ENCODE measurements at regions not wholly inside any gene's neighbourhood (a gene's known extent, or its start where the extent isn't known, plus 50 kb on each side); places are given as distances from the start of the nearest gene placed in this dataset.

DNA sequence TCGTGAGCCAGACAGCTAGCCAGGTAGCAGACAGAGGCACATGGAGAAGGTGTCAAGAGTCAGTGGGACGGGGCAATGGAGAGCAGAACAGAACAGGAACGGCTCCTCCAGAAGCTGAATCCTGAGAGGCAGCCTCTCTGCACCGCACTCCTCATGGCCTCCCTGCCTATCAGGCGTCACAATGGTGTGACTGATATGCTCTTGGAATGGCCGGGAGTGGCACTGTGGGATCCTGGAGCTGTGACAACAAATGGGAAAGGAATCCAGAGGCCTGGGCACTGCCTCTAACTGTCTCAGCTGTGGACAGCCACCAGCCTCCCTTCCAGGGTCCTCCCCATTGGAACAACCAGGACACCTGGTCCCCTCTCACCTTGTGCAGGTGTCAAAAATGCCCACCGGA lies 89.1 kb upstream of the ID2 start:
- no peak overlapping the region for H3K4me3 ChIP-seq (ENCODE audit: low read length)
- no peaks in the 10 kb centered on the region for H3K36me3 ChIP-seq (replicated peaks; ENCODE audit: insufficient read depth, low read length)
- no peaks in the 10 kb centered on the region for H3K4me1 ChIP-seq (ENCODE audit: low read length)
- no peak overlapping the region for H2AFZ ChIP-seq (ENCODE audit: low read length)
- no peak for DNase-seq
- no peak overlapping the region for H3K4me2 ChIP-seq (ENCODE audit: low read depth, low read length)
- no peaks in the 10 kb centered on the region for H3K79me2 ChIP-seq (ENCODE audit: low read length)
- no peak overlapping the region for H3K27ac ChIP-seq (ENCODE audit: low read length)
- no peaks in the 10 kb centered on the region for H3F3A ChIP-seq (ENCODE audit: insufficient read depth, low read length)
- H3K9ac ChIP-seq (ENCODE audit: low read length) = no peak overlapping the region
- no peaks in the 10 kb centered on the region for H3K9me3 ChIP-seq (replicated peaks; ENCODE audit: insufficient read depth, low read length)
- no peak for TF ChIP-seq EZH2phosphoT487 (IDR thresholded peaks at IDR 0.05; ENCODE audit: low read length)
- TF ChIP-seq, protein P1, sequence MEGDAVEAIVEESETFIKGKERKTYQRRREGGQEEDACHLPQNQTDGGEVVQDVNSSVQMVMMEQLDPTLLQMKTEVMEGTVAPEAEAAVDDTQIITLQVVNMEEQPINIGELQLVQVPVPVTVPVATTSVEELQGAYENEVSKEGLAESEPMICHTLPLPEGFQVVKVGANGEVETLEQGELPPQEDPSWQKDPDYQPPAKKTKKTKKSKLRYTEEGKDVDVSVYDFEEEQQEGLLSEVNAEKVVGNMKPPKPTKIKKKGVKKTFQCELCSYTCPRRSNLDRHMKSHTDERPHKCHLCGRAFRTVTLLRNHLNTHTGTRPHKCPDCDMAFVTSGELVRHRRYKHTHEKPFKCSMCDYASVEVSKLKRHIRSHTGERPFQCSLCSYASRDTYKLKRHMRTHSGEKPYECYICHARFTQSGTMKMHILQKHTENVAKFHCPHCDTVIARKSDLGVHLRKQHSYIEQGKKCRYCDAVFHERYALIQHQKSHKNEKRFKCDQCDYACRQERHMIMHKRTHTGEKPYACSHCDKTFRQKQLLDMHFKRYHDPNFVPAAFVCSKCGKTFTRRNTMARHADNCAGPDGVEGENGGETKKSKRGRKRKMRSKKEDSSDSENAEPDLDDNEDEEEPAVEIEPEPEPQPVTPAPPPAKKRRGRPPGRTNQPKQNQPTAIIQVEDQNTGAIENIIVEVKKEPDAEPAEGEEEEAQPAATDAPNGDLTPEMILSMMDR (IDR thresholded peaks at IDR 0.05; ENCODE audit: low read length) = no peak
- TF ChIP-seq EZH2 (optimal IDR thresholded peaks at IDR 0.05; ENCODE audit: low read depth, low read length) = no peak
- H3K27me3 ChIP-seq (replicated peaks; ENCODE audit: insufficient read depth, low read length) = no peaks in the 10 kb centered on the region
- H4K20me1 ChIP-seq (ENCODE audit: insufficient read depth, low read length) = no peaks in the 10 kb centered on the region
- no peaks in the 10 kb centered on the region for H3K9me2 ChIP-seq (replicated peaks; ENCODE audit: insufficient read depth, low read length)

DNA sequence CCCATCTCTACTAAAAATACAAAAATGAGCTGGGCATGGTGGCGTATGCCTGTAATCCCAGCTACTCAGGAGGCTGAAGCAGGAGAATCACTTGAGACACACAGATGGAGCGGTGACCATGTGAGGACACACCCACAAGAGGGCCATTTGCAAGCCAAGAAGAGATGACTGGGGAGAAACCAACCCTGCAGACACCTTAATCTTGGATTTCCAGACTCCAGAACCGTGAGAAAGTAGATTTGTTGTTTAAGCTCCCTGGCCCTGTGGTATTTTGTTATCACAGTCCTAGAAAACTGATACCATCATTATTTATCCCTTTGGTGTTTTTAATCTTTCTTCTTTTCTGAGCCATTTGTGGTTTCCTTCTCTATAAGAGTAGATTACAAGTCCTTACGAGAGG lies 88.6 kb upstream of the ID2 start:
- Histone ChIP-seq H3K9me3 (replicated peaks; ENCODE audit: insufficient read depth, low read length) (no peaks in the 10 kb centered on the region), H3K9ac (ENCODE audit: low read length) (no peak overlapping the region), H3K27ac (ENCODE audit: low read length) (no peak overlapping the region), H3K4me2 (ENCODE audit: low read depth, low read length) (no peak overlapping the region), H3K9me2 (replicated peaks; ENCODE audit: insufficient read depth, low read length) (no peaks in the 10 kb centered on the region), H2AFZ (ENCODE audit: low read length) (no peak overlapping the region), H3K4me3 (ENCODE audit: low read length) (no peak overlapping the region), H3K27me3 (replicated peaks; ENCODE audit: insufficient read depth, low read length) (no peaks in the 10 kb centered on the region), H3K79me2 (ENCODE audit: low read length) (no peaks in the 10 kb centered on the region), H4K20me1 (ENCODE audit: insufficient read depth, low read length) (no peaks in the 10 kb centered on the region), H3K4me1 (ENCODE audit: low read length) (no peaks in the 10 kb centered on the region), H3K36me3 (replicated peaks; ENCODE audit: insufficient read depth, low read length) (no peaks in the 10 kb centered on the region), H3F3A (ENCODE audit: insufficient read depth, low read length) (no peaks in the 10 kb centered on the region)
- no peak for DNase-seq
- TF ChIP-seq, protein P1 (IDR thresholded peaks at IDR 0.05; ENCODE audit: low read length) = no peak
- TF ChIP-seq EZH2 (optimal IDR thresholded peaks at IDR 0.05; ENCODE audit: low read depth, low read length) (no peak), EZH2phosphoT487 (IDR thresholded peaks at IDR 0.05; ENCODE audit: low read length) (no peak)

DNA sequence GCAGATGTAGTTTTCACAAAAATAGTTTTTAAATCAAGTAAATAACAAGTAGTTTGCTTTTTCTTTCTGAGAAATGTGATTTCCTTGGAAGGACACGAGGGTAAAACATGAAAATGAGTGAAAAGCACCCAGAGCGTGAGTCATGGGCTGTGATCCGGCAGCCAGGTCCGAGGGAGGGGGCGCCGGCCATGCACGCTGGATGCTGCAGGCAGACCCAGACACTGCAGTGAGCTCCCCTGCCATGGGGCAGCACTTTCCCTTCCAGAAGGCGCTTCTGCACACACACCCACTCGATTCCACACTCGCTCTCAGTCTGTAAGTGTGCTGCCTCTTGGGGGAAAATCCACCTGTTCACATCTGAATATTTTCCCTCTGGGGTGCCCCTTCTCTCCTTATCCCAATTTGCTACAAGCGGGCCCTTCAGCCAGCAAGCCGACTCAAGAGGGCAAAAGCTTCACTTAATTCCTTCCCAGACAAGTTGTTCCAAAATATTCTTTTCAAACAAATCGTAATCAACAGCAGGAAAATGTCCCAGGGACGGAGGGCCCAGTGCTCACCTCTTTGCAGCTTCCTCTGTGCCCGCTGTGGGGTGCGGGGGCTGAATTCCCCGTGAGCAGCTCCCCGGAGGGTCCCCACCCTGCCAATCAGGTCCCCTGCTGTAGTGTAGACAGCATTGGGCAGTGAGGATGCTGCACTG lies 87.0 kb upstream of the ID2 start:
- H3K4me1 ChIP-seq (ENCODE audit: low read length) = no peaks in the 10 kb centered on the region
- no peaks in the 10 kb centered on the region for H3K27me3 ChIP-seq (replicated peaks; ENCODE audit: insufficient read depth, low read length)
- DNase-seq = no peak
- no peaks in the 10 kb centered on the region for H3K9me3 ChIP-seq (replicated peaks; ENCODE audit: insufficient read depth, low read length)
- H3K4me3 ChIP-seq (ENCODE audit: low read length) = no peak overlapping the region
- no peaks in the 10 kb centered on the region for H3K36me3 ChIP-seq (replicated peaks; ENCODE audit: insufficient read depth, low read length)
- no peaks in the 10 kb centered on the region for H3F3A ChIP-seq (ENCODE audit: insufficient read depth, low read length)
- H4K20me1 ChIP-seq (ENCODE audit: insufficient read depth, low read length) = no peaks in the 10 kb centered on the region
- no peaks in the 10 kb centered on the region for H3K79me2 ChIP-seq (ENCODE audit: low read length)
- H3K9me2 ChIP-seq (replicated peaks; ENCODE audit: insufficient read depth, low read length) = no peaks in the 10 kb centered on the region
- no peak overlapping the region for H3K27ac ChIP-seq (ENCODE audit: low read length)
- H2AFZ ChIP-seq (ENCODE audit: low read length) = no peak overlapping the region
- H3K9ac ChIP-seq (ENCODE audit: low read length) = no peak overlapping the region
- no peak for TF ChIP-seq EZH2phosphoT487 (IDR thresholded peaks at IDR 0.05; ENCODE audit: low read length)
- no peak for TF ChIP-seq EZH2 (optimal IDR thresholded peaks at IDR 0.05; ENCODE audit: low read depth, low read length)
- TF ChIP-seq, protein P1 (IDR thresholded peaks at IDR 0.05; ENCODE audit: low read length) = no peak
- no peak overlapping the region for H3K4me2 ChIP-seq (ENCODE audit: low read depth, low read length)
